Activated naive CD4-positive, alpha-beta T cell treated with anti-CD3 and anti-CD28 coated beads for 36 hours (primary cell): ENCODE measurements at regions not wholly inside any gene's neighbourhood (a gene's known extent, or its start where the extent isn't known, plus 50 kb on each side); places are given as distances from the start of the nearest gene placed in this dataset.
"Not testable (repeated sequence)": the region's sequence is repeated elsewhere in the genome, so short reads cannot be mapped to it uniquely, and the experiment has no call there.

Experiments
- CTCF ChIA-PET: fragments of 350-600 bp; sonication (Branson Sonifier 250); formaldehyde crosslinking; loops from one replicate; lab custom pipeline; 2021; ENCODE audit warnings: antibody characterized with exemption; lab: Charles Lee
- DNase-seq: peaks from one replicate; pipeline ENCODE4 v3.0.0-alpha.2; 2020
- H3K27ac Mint-ChIP-seq: one replicate; pipeline ENCODE4 v1.8.0; 2021; ENCODE audit warnings: mild to moderate bottlenecking, mixed read lengths
- H3K27me3 Mint-ChIP-seq: one replicate; pipeline ENCODE4 v1.8.0; 2021; ENCODE audit warnings: low read depth, mixed read lengths
- H3K36me3 Mint-ChIP-seq: one replicate; pipeline ENCODE4 v1.8.0; 2021; ENCODE audit warnings: low read depth, mixed read lengths
- H3K4me1 Mint-ChIP-seq: one replicate; pipeline ENCODE4 v1.8.0; 2021; ENCODE audit warnings: low read depth, mixed read lengths
- H3K4me3 Mint-ChIP-seq: one replicate; pipeline ENCODE4 v1.8.0; 2021; ENCODE audit warnings: mild to moderate bottlenecking, moderate library complexity, mixed read lengths
- H3K9me3 Mint-ChIP-seq: one replicate; pipeline ENCODE4 v1.8.0; 2021; ENCODE audit warnings: mixed read lengths
- intact Hi-C: fragments of 100-400 bp; cut with micrococcal nuclease; formaldehyde crosslinking; loops from one replicate; pipeline ENCODE4 v1.15.1; 2023

DNA sequence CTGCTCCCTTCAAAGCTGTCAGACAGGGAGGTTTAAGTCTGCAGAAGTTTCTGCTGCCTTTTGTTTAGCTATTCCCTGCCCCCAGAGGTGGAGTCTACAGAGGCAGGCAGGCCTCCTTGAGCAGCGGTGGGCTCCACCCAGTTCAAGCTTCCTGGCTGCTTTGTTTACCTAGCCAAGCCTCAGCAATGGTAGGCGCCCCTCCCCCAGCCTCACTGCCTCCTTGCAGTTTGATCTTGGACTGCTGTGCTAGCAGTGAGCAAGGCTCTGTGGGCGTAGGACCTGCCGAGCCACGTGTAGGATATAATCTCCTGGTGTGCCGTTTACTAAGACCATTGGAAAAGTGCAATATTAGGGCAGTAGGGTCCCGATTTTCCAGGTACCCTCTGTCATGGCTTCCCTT, 707.1 kb upstream of the POM121L12 start:
- intact Hi-C loops: loop anchor here (2.0 kb wide), 1 partner anchor 54 kb away; no protein-coding TSS in a partner anchor
- H3K9me3 Mint-ChIP-seq: peaks cover 19% of the 10 kb centered on the region
- H3K4me1 Mint-ChIP-seq, CTCF ChIA-PET, DNase-seq, H3K27ac Mint-ChIP-seq, H3K27me3 Mint-ChIP-seq, H3K4me3 Mint-ChIP-seq, H3K36me3 Mint-ChIP-seq: not testable (repeated sequence)

DNA sequence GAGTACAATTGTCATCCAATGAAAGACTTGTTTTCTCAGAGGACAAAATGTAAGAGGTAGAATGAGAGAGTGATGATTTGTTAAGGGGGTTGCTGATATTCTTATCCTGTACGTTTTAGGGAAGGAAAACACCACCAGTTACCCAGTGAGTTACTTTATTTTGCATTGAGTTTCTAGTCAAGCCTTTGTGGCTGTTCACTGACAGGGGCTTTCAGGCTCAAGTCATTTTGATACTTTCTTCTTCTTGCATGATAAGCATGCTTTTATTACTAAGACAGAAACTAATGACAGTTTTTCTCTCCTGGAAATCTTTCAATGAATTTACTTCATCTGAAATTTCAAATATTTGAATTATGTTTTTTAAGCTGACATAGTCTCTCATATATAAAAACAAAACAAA, 710.2 kb upstream of the POM121L12 start:
- H3K27me3 Mint-ChIP-seq: no peaks in the 10 kb centered on the region
- H3K27ac Mint-ChIP-seq: no peak overlapping the region
- peaks cover 3% of the 10 kb centered on the region for H3K4me1 Mint-ChIP-seq

DNA sequence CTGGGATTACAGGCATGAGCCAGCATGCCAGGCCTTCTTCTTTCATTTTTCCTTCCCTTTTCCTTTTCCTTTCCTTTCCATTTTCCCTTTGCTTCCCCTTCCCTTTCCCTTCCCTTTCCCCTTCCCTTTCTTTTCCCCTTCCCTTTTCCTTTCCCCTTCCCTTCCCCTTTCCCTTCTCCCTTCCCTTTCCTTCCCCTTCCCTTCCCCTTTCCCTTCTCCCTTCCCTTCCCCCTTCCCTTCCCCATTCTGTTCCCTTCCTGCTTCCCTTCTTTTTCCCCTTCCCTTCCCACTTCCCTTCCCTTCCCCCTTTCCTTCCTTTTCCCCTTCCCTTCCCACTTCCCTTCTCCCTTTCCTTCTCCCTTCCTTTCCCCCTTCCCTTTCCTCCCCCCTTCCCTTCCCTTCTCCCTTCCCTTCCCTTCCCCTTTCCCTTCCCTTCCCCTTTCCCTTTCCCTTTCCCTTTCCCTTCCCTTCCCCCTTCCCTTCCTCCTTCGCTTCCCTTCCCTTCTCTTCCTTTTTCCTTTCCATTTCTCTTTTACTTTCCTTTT, 712.2 kb upstream of the POM121L12 start:
- Mint-ChIP-seq H3K9me3 (peaks cover 13% of the 10 kb centered on the region), H3K4me3 (no peak overlapping the region), H3K4me1 (no peaks in the 10 kb centered on the region), H3K27me3 (no peaks in the 10 kb centered on the region), H3K27ac (no peak overlapping the region), H3K36me3 (peaks cover 1% of the 10 kb centered on the region)
- CTCF ChIA-PET: no interaction called here
- no peak for DNase-seq
- intact Hi-C loops: no loop called here

More for the DNA sequence above, 710.2 kb upstream of the POM121L12 start:
- CTCF ChIA-PET: no interaction called here
- Mint-ChIP-seq H3K9me3 (peaks cover 17% of the 10 kb centered on the region), H3K4me3 (no peak overlapping the region), H3K36me3 (peaks cover 1% of the 10 kb centered on the region)
- no peak for DNase-seq
- intact Hi-C loops: no loop called here

DNA sequence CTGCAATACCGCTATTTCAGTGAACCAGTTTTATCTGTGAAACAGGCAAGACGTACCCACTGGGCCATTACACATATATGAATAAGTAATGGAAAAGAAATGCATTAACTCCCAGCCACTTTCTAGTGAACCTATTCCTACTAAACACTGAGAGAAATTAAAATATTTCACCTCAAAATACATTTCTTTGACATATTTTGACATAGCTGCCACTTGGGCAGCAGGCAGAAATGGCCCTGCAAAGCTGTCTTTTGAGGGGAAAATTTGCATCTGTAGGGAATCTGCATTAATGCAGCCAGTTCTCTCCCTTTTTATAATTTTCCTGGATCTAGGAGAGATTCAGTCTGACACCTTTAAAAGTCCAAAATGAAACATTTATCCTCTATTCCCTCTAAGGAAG, 714.8 kb upstream of the POM121L12 start:
- H3K27ac Mint-ChIP-seq: no peak overlapping the region
- no peaks in the 10 kb centered on the region for H3K27me3 Mint-ChIP-seq
- no peaks in the 10 kb centered on the region for H3K4me1 Mint-ChIP-seq
- DNase-seq: no peak
- H3K4me3 Mint-ChIP-seq: no peak overlapping the region
- peaks cover 1% of the 10 kb centered on the region for H3K36me3 Mint-ChIP-seq
- intact Hi-C loops: no loop called here
- H3K9me3 Mint-ChIP-seq: peaks cover 10% of the 10 kb centered on the region
- CTCF ChIA-PET: no interaction called here

DNA sequence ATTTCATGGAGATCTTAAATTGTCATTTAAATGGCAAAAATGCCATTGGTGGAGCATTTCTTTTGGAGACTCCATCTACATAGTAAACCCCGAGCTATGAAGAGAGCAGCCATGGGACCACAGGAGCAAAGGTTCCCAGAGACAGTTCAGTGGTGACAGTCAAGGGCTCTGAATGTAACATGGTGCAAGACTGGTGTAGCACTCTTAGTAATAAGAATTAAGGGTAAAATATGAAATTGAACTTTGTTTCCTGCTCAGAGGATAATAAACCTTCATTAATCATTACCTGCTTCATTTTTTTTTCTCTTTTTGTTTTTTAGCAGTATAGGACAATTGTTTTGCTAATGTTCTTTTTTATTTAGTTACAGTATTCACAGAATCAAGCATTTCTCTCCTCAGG, 717.5 kb upstream of the POM121L12 start:
- no peak for DNase-seq
- H3K27ac Mint-ChIP-seq: no peak overlapping the region
- CTCF ChIA-PET: no interaction called here
- H3K9me3 Mint-ChIP-seq: peaks cover 12% of the 10 kb centered on the region
- intact Hi-C loops: no loop called here
- H3K4me1 Mint-ChIP-seq: no peaks in the 10 kb centered on the region
- peaks cover 1% of the 10 kb centered on the region for H3K36me3 Mint-ChIP-seq
- H3K4me3 Mint-ChIP-seq: no peak overlapping the region
- H3K27me3 Mint-ChIP-seq: no peaks in the 10 kb centered on the region

DNA sequence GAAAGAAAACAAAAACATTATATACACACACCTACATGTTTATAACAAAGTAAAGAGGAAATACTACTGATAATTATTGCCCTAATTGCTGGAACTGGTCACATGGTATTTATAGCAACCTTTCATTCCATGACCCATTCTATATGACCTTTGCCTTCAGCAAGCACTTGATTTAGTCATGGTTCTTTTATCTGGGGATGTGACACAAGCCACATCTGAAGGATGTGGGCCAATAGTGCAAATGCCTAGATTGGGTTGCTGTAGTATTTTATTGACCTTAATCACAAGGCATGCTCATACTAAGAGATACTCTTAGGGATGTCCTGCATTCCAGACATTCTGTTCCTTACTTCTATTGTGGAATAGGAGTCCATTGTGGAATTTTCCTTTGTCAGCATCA, 723.5 kb upstream of the POM121L12 start:
- no peaks in the 10 kb centered on the region for H3K27me3 Mint-ChIP-seq
- H3K27ac Mint-ChIP-seq: no peak overlapping the region
- no peaks in the 10 kb centered on the region for H3K36me3 Mint-ChIP-seq
- intact Hi-C loops: no loop called here
- H3K4me1 Mint-ChIP-seq: no peaks in the 10 kb centered on the region
- no peak for DNase-seq
- CTCF ChIA-PET: no interaction called here
- H3K4me3 Mint-ChIP-seq: no peak overlapping the region
- peaks cover 14% of the 10 kb centered on the region for H3K9me3 Mint-ChIP-seq

DNA sequence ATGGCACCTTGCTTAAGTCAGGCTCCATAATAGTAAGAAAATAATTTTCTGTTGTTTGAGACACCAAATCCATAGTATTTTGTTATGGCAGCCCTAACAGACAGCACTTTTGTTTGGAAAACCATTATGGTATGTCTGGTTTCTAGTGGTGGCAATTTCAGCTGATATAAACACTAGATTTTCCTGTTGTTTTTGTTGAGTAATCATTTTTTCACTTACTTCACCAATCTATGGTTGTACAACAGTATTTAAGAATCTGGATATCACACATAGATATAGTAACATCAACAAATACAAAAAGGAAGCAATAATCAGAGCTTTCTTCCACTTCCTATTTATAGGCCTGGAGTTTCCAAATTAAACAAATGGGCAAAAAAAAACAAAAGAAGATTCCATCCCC, 725.8 kb upstream of the POM121L12 start:
- no peak overlapping the region for H3K27ac Mint-ChIP-seq
- H3K4me1 Mint-ChIP-seq: no peaks in the 10 kb centered on the region
- DNase-seq: no peak
- intact Hi-C loops: no loop called here
- H3K27me3 Mint-ChIP-seq: no peaks in the 10 kb centered on the region
- no peaks in the 10 kb centered on the region for H3K36me3 Mint-ChIP-seq
- H3K4me3 Mint-ChIP-seq: no peak overlapping the region
- peaks cover 10% of the 10 kb centered on the region for H3K9me3 Mint-ChIP-seq
- CTCF ChIA-PET: no interaction called here

DNA sequence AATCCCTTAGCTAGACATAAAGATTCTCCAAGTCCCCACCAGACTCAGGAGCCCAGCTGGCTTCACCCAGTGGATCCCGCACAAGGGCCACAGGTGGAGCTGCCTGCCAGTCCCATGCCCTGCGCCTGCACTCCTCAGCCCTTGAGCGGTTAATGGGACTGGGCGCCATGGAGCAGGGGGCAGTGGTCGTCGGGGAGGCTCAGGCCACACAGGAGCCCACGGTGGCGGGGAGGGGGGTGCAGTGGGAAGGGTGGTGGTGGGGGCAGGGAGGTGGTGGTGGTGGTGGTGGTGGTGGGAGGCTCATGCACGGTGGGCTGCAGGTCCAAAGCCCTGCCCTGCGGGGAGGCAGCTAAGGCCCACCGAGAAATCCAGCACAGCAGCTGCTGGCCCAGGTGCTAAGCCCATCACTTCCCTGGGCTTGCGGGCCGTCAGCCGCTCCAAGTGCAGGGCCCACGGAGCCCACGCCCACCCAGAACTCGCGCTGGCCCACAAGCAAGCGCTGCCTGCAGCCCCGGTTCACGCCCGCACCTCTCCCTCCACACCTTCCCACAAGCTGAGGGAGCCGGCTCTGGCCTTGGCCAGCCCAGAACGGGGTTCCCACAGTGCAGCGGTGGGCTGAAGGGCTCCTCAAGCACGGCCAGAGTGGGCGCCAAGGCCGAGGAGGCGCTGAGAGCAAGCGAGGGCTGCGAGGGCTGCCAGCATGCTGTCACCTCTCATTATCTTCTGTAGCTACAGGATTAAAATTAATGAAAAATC, 732.5 kb upstream of the POM121L12 start:
- H3K4me3 Mint-ChIP-seq: no peak overlapping the region
- no peaks in the 10 kb centered on the region for H3K36me3 Mint-ChIP-seq
- CTCF ChIA-PET: no interaction called here
- no peaks in the 10 kb centered on the region for H3K9me3 Mint-ChIP-seq
- no peak overlapping the region for H3K27ac Mint-ChIP-seq
- H3K4me1 Mint-ChIP-seq: no peaks in the 10 kb centered on the region
- no peaks in the 10 kb centered on the region for H3K27me3 Mint-ChIP-seq
- DNase-seq: no peak
- intact Hi-C loops: no loop called here

DNA sequence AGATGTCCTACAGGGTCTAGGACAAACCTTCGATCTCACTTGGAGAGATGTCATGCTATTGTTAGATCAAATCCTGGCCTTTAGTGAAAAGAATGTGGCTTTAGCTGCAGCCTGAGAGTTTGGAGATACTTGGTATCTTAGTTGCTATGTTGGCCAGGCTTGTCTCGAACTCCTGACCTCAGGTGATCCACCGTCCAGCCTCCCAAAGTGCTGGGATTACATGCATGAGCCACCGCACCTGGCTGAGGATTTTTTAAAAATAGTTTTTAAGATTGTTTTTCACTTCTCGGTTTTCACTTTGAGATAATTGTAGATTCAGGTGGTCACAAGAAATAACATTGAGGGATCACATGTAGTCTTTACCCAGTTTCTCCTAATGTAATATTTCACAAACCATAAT, 738.3 kb upstream of the POM121L12 start:
- intact Hi-C loops: no loop called here
- H3K27me3 Mint-ChIP-seq: no peaks in the 10 kb centered on the region
- H3K9me3 Mint-ChIP-seq: peaks cover 2% of the 10 kb centered on the region
- no peaks in the 10 kb centered on the region for H3K36me3 Mint-ChIP-seq
- CTCF ChIA-PET: no interaction called here
- H3K27ac Mint-ChIP-seq: no peak overlapping the region
- no peak for DNase-seq
- no peak overlapping the region for H3K4me3 Mint-ChIP-seq
- no peaks in the 10 kb centered on the region for H3K4me1 Mint-ChIP-seq

DNA sequence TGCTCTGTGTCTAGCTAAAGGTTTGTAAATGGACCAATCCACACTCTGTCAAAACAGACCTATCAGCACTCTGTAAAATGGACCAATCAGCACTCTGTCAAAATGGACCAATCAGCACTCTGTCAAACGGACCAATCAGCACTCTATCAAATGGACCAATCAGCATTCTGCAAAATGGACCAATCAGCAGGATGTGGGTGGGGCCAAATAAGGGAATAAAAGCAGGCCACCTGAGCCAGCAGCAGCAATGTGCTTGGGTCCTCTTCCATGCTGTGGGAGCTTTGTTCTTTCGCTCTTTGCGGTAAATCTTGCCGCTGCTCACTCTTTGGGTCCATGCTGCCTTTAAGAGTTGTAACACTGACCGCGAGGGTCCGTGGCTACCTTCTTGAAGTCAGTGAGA, 740.5 kb upstream of the POM121L12 start:
- intact Hi-C loops: no loop called here
- no peak overlapping the region for H3K4me3 Mint-ChIP-seq
- no peaks in the 10 kb centered on the region for H3K27me3 Mint-ChIP-seq
- peaks cover 2% of the 10 kb centered on the region for H3K9me3 Mint-ChIP-seq
- no peak for DNase-seq
- no peaks in the 10 kb centered on the region for H3K36me3 Mint-ChIP-seq
- CTCF ChIA-PET: no interaction called here
- H3K27ac Mint-ChIP-seq: no peak overlapping the region
- H3K4me1 Mint-ChIP-seq: no peaks in the 10 kb centered on the region

DNA sequence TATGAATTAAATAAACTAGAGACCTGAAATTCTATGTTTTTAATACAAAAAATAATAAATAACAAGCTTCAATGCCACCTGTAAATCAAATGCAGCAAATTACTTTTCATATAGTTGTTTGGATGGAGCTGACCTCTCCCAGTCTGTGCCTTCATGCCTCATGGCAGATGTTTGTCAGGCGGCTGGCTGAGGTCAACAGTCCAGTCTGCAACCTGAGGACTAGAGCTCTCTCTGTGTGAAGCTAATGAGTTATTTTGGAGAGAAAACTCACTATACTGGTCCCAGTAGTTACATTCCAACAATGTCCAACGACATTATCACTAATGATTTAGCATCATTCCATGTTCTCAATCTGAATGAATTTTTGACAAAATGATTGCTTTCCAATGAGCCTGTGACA, 746.2 kb upstream of the POM121L12 start:
- Mint-ChIP-seq H3K9me3 (peaks cover 1% of the 10 kb centered on the region), H3K27me3 (no peaks in the 10 kb centered on the region), H3K27ac (no peak overlapping the region), H3K4me3 (no peak overlapping the region), H3K36me3 (no peaks in the 10 kb centered on the region), H3K4me1 (no peaks in the 10 kb centered on the region)
- intact Hi-C loops: no loop called here
- CTCF ChIA-PET: no interaction called here
- no peak for DNase-seq

DNA sequence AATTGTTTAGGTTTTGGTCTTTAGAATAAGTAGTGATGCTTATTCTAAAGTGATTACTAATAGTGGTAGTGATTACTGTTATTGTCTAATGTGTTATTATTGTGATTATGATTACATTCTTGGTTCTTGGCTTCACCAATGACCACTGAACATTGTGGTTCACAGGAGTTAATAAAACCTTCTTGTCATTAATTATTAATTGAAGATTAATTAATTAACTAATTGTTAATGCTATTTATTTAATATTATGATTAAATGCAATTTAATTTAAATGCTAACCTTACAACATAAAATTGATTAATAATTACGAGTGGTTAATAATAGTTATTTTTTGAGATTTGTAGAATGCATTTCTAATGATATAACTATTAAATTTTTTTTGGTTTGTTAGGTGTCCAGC, 747.7 kb upstream of the POM121L12 start:
- intact Hi-C loops: no loop called here
- no peak for DNase-seq
- CTCF ChIA-PET: no interaction called here
- peaks cover 3% of the 10 kb centered on the region for H3K9me3 Mint-ChIP-seq
- H3K4me1 Mint-ChIP-seq: no peaks in the 10 kb centered on the region
- no peak overlapping the region for H3K27ac Mint-ChIP-seq
- H3K36me3 Mint-ChIP-seq: no peaks in the 10 kb centered on the region
- H3K4me3 Mint-ChIP-seq: no peak overlapping the region
- H3K27me3 Mint-ChIP-seq: no peaks in the 10 kb centered on the region

DNA sequence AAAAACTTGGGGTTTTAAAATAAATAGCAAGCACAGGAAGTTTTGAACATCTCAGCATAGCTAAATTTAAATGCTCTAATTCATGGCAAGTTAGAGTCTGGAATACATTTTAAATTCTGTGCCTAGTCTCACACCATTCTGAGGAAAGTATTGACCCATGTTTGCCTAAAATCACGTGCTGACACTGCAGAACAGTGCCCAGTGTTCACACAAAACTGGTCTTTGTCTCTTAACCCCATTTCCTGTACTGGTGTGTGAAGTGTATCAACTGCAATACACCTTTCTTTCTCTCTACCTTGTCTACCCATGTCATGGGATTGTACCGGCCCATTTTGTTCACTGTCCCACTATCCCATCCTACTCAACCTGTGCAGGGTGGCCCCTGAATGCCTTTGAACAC, 749.7 kb upstream of the POM121L12 start:
- CTCF ChIA-PET: interaction anchor here (0.6 to 1.3 kb wide), 2 partner anchors 22 to 74 kb away, joined by 3 read pairs; no protein-coding TSS in a partner anchor
- no peaks in the 10 kb centered on the region for H3K36me3 Mint-ChIP-seq
- peaks cover 5% of the 10 kb centered on the region for H3K9me3 Mint-ChIP-seq
- H3K27me3 Mint-ChIP-seq: no peaks in the 10 kb centered on the region
- H3K27ac Mint-ChIP-seq: no peak overlapping the region
- H3K4me3 Mint-ChIP-seq: no peak overlapping the region
- DNase-seq: no peak
- no peaks in the 10 kb centered on the region for H3K4me1 Mint-ChIP-seq
- intact Hi-C loops: no loop called here
